NCI-H1105 (cell line): ENCODE measurements at regions not wholly inside any gene's neighbourhood (a gene's known extent, or its start where the extent isn't known, plus 50 kb on each side); places are given as distances from the start of the nearest gene placed in this dataset.
"Not testable (repeated sequence)": the region's sequence is repeated elsewhere in the genome, so short reads cannot be mapped to it uniquely, and the experiment has no call there.

Experiments used
- DNase-seq: peaks from one replicate; lab custom pipeline; 2025; lab: John Stamatoyannopoulos, UW

DNA sequence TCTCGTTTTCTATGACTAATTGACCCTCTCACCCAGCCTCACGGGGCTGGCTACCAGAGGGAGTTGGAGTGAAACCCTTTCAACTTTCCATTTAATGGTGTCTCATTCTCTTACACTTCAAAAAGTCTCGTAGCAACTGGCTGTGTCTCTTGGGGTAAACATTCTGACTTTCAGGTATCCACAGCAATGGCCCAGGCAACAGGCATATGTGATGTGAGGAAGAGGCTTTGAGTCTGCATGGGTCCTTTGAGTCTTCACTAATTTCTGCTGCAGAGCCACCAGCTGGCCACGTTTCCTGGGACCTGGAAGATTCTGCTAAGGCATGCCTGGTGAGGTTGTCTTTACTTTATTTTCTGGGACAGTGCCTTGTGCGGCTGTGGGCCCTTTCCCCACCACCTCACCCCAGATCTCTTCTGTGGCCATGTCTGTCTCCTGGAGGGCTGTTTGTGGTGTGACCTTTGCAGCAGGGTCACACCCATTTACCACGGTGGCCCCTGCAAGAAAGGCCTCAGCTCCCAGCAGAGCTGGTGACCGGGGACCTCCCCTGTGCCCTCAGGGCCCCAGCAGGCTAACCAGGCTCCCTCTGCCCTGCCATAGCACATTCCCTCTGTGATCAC is 112.5 kb upstream of the FRG1 start:
- DNase-seq, result no peak

DNA sequence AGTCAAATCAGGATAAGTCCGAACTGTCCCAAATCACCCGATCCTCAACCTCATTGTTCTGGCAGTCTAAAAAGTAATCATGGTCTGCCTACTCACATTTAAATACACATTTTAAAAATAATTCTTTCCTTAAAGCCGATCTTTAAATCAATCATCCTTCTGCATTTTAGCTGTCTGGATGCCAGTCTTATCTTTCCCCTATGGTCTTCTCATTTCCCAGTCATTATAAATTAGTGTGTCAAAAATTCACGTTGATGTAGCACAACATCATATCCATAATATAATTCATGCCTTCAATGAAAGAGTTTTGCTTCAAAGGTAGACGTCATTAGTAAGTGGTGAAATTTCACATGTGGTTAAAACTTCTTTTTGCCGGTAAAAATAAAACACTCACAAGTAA is 108.1 kb upstream of the FRG1 start:
- DNase-seq, result no peak

DNA sequence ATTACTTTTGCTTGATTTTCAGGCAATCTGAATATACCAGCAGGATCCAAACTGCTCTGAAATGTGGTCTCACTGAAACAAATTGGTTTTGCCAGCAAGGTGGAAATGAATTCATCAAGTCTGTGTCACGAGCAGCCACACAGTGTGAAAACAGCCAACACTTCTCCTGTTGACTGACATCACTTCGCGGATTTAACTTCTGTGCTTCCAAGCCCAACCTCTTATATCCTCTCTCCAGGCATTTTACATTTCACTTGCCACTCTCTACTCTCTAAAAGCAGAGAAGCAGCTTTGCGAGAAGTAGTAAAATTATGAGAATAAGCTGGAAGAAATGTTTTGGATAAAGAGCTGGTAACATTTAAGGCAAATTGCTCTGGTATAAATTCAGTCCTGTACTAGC is 106.1 kb upstream of the FRG1 start:
- no peak for DNase-seq

DNA sequence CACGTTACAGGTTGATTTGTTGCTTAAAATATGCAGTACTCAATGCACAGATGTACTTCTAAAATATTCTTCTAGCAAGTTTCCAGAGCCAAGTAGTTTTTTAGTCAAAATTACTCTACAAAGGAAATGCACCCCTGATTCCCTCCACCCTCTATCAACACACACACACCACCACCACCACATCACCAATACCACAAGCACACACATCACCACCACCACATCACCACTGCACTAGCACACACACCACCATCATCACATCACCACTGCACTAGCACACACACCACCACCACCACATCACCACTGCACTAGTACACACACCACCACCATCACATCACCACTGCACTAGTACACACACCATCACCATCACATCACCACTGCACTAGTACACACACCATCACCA is 105.2 kb upstream of the FRG1 start:
- DNase-seq, result no peak

DNA sequence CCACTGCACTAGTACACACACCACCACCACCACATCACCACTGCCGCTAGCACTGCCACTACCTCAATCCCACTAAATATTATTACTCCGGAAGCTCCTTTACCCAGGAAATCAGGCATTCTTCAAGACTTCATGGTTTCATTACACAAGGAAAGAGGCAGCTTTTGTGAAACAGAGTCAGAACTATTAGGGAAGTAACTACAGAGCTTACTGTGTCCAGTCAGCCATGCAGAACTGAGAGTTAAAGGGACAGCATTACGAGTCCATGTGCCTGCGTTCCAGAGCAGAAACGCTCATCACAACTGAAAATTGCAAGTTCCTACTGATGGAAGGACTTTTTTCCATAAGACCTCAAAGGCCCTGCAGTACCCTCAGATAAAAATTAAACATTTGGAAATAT is 103.2 kb upstream of the FRG1 start:
- no peak for DNase-seq

DNA sequence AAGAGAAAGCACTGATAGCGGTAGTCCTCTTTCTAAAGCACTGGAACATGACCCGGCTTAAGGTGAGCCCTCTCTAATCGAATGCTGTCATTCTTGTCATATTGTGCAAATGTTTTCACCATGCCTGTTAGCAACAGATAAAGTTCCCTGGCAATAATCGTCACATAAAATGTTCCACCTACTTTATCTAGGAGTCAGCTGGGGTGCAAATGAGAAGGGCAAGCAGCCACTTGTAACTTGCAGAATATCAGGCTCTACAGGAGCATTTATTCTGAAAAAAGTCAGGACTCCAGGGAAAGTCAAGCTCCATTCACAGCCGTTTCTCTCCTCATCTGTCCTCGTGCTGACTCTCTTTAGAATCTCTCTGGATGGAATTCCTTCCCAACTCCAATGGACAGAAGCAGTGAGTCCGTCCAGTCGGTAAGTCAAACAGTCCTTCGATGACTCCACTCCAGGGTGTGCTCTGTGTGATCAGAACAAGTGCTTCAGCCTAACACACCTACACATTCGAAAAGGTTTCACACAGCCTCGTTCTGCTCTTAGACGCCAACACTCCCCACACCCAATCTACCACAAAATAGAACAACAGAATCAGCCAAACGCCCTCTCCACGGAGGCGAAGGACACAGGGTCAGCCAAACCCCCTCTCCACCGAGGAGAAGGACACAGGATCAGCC is 101.7 kb upstream of the FRG1 start:
- no peak for DNase-seq

DNA sequence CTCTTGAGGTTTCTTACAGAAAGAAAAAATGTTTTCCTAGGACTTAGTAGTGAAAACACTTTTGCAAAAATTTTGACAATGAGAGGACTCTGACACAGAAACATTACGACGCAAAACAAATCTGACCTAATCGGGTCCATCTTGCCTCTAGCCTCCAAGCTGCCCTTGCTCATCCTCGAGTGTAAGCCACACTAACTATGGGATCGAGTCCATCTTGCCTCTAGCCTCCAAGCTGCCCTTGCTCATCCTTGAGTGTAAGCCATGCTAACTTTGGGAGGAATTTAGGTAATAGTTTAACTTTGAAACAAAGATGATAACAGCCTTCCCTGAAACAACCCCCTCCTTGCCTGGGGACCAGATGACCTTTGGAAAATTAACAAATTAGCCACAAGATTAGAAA is 100.3 kb upstream of the FRG1 start:
- no peak for DNase-seq

DNA sequence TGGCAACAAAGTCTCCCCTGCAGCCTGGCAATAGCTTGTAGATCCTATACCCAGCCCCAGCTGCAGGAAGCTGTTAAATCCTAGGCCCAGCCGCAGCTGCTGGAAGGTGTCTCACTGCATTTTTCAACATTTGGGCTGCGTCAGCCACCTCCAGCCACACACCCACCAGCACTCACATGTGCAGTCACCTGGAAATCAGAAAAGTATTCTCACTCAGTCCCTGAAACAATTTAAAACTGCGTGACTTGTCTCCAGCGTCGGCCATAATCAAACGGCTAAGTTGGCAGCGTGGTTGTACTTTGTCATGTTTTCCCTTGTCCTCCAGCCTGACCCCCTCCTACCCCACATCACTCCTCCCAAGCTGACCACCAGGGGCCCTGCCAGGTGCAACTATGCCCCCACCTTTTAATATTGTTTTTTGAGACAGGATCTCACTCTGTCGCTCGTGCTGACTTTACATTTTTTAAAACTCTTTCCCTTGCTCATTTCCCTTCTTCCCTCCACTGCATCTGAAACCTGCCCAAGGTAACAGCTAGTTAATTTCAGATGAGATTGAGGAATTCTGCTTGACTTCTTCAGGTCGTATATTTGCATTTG is 97.2 kb upstream of the FRG1 start:
- DNase-seq, result no peak

DNA sequence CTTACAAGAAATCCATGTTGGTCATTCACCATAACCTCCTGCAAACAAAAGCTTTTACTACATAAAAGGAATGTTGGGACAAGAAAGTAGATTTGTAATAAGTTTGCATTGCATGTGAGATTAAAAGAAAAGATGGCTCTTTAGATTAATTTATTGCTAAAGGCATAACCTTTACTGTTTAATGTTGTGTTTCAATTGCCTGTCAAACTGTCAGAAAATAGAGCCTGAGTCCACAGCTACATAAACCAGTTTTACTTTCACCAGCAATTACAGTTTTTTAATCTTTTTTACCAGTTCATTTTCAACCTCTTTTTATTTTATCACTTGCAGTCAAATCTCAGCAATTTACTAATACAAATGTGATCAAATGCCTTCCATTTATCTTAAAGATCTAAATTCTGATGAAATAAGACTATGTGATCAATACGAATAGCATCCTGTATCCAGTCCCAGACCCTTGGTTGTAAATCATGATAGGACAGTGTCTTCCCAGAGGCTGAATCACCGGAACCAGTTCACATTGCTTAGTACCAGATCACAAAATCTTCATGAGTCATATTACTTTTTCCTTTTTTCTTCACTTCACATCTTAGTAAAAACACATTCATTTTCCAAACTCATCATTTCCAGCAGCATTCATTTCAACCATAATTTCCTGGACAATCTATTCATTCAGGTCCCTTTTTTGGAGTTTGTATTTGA is 95.4 kb upstream of the FRG1 start:
- no peak for DNase-seq

DNA sequence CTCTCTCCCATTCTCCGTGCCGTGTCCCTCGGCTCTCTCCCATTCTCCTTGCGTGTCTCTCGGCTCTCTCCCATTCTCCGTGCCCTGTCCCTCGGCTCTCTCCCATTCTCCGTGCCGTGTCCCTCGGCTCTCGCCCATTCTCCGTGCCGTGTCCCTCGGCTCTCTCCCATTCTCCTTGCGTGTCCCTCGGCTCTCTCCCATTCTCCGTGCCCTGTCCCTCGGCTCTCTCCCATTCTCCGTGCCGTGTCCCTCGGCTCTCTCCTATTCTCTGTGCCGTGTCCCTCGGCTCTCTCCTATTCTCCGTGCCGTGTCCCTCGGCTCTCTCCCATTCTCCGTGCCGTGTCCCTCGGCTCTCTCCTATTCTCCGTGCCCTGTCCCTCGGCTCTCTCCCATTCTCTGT is 94.6 kb upstream of the FRG1 start:
- not testable (repeated sequence) for DNase-seq

DNA sequence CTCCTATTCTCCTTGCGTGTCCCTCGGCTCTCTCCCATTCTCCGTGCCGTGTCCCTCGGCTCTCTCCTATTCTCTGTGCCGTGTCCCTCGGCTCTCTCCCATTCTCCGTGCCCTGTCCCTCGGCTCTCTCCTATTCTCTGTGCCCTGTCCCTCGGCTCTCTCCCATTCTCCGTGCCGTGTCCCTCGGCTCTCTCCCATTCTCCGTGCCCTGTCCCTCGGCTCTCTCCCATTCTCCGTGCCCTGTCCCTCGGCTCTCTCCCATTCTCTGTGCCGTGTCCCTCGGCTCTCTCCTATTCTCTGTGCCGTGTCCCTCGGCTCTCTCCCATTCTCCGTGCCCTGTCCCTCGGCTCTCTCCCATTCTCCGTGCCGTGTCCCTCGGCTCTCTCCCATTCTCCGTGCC is 94.1 kb upstream of the FRG1 start:
- DNase-seq, result not testable (repeated sequence)

DNA sequence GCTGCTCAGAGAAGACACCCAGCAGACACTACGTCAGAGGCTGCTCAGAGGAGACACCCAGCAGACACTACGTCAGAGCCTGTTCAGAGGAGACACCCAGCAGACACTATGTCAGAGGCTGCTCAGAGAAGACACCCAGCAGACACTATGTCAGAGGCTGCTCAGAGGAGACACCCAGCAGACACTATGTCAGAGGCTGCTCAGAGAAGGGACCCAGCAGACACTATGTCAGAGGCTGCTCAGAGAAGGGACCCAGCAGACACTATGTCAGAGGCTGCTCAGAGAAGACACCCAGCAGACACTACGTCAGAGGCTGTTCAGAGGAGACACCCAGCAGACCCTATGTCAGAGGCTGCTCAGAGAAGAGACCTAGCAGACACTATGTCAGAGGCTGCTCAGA is 92.0 kb upstream of the FRG1 start:
- not testable (repeated sequence) for DNase-seq

DNA sequence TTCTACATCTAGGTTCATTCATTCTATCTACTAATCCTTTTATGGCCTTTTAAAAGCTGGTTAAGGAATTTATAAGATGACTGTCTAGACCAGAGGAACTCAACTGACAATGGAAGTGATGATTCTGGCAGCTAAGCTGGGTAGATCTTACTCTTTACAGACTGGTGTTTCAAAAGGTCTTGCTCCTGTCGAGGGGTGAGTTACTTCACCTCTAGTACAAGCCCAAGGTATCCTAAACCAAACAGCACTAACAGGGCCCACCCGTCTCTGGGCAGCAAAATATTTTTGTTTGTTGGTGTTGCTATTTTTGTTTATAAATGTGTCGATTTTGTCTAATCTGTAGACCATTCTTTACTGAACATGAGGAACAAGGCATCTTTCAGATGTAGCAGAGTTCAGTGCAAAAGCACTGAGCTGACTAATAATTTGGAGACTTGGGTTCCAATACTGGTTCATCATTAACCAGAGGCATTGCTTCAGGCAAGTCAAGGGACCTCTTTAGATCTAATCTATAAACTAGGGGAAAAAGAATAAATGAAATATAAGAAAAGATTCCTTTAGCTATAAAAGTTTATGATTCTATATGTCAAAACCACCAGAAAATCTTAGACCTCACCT is 90.3 kb upstream of the FRG1 start:
- no peak for DNase-seq

DNA sequence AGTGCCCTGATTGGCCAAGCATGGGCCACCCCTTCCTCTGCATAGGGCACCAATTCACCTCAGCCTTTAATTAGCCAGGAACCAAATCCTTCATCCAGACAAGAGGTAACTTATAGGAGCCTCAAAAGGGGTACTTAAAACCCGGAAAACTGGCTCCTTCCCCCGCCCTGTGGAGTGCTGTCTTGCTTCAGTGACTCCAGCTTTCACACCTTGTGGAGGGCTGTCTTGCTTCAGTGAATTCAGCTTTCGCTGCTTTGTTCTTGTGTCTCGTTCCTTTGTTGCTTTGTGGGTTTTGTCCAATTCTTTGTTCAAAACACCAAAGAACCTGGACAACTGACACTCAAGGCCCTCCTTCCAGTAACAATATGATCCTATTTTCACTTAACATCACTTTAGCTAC is 82.2 kb upstream of the FRG1 start:
- DNase-seq, result no peak

DNA sequence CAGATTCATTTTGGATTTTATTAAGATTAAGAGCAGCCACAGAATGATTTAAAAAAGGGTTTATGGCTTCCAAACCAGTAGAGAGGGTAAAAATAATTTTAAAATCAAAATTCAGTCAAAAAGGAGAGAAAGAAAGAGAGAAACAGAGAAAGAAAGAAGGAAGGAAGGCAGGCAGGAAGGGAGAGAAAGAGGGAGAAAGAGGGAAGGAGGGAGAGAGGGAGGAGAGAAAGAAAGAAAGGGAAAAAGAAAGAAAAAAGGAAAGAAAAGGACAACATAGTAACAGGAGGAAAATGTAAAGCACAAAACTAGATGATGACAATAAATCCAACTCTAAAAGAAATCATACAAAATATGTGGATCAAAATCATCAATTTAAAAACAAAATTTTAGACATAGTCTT is 79.6 kb upstream of the FRG1 start:
- DNase-seq, result no peak

DNA sequence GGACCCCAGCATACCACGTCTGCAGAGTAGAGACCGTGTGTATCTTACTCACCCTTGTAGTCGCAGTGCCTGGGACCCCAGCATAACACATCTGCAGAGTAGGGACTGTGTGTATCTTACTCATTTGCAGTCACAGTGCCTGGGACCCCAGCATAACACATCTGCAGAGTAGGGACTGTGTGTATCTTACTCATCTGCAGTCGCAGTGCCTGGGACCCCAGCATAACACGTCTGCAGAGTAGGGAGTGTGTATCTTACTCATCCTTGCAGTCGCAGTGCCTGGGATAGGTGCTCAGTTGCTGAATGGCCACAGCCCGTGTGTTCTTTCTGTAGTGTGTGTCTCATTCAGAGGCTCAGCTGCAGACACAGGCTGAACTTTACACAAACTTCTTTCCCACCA is 71.4 kb upstream of the FRG1 start:
- no peak for DNase-seq

DNA sequence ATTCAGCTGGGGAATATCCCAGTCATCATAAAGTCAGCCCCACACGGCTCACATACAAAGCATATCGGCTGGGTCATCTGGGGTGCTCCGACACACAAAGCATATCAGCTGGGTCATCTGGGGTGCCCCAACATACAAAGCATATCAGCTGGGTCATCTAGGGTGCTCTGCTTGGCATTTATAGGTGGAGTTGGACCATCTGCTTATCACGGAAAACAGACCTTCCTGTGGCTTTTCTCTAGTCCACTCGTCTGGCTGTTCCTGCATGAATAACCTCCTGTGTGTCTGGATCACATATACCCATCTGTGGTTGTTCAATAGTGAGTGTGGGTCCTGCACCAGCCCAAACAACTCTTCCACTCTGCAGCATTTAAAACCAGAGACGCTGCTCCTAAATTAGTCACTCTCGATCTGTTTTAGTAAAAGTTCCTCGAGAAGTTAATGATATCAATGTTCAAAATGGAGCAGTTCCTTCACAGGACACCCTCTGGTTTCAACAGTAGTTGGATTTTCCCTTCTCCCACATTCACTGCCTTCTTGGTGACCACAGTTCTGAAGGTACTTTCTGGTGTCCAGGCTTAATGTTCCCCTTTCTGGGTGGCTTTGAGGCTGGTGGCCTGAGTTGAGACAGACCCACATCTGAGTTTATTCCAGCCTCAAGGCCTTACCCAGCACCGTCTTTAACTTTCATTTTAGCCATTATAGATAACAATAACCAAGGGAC is 70.0 kb upstream of the FRG1 start:
- no peak for DNase-seq

DNA sequence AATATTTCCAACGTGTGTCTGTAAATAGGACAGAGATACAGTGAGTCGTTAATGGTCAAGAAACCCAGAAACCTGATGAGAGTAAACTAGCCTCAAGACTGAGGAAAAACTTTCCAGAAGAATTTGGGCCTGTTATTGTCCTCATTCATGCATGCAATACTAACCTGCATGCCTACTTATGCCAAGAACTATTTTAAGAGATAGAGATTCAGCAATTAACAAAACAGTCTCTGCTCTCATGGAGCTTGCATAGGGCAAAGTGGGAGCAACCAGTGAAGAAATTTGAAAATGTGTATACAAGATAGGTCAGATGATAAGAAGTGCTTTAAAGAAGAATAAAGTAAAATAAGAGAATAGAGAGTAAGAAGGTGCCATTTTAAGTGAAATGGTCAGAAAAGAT is 66.1 kb upstream of the FRG1 start:
- DNase-seq, result no peak

DNA sequence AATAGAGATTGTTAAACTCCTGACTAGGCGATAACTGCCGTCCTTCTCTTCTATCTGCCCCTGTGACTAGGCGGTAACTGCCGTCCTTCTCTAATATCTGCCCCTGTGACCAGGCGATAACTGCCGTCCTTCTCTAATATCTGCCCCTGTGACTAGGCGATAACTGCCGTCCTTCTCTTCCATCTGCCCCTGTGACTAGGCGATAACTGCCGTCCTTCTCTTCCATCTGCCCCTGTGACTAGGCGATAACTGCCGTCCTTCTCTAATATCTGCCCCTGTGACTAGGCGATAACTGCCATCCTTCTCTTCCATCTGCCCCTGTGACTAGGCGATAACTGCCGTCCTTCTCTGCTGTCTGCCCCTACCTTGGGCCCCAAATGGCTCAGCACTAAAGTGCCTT is 59.5 kb upstream of the FRG1 start:
- DNase-seq, result not testable (repeated sequence)

DNA sequence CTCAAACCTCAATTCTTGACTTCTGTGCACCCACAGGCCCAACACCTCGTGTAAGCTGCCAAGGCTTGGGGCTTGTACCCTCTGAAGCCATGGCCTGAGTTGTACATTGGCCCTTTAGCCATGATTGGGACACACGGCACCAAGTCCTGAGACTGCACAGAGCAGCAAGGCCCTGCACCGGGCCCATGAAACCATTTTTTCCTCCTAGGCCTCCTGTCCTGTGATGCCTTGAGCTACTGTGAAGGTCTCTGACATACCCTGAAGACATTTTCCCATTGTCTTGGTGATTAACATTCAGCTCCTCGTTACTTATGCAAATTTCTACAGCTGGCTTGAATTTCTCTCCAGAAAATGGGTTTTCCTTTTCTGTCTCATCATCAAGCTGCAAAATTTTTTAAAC is 52.3 kb upstream of the FRG1 start:
- DNase-seq, result not testable (repeated sequence)
